IPS DF 6.9 (cell line): ENCODE measurements at regions not wholly inside any gene's neighbourhood (a gene's known extent, or its start where the extent isn't known, plus 50 kb on each side); places are given as distances from the start of the nearest gene placed in this dataset.

Experiments used
- DNase-seq: peaks from one replicate; pipeline ENCODE4 v3.0.0-alpha.2; 2013; ENCODE audit warnings: low read depth, low spot score
- H3K27ac ChIP-seq: one replicate; pipeline ENCODE4 v1.5.1; 2013; ENCODE audit warnings: low read length, control low read depth
- H3K27me3 ChIP-seq: 2 replicates; pipeline ENCODE4 v1.6.1; 2013; ENCODE audit warnings: mild to moderate bottlenecking, low read length; ENCODE audit not compliant: control insufficient read depth, insufficient read depth
- H3K36me3 ChIP-seq: 2 replicates; pipeline ENCODE4 v1.6.1; 2013; ENCODE audit warnings: low read length; ENCODE audit not compliant: control insufficient read depth, insufficient read depth
- H3K4me1 ChIP-seq: 2 replicates; pipeline ENCODE4 v1.6.1; 2013; ENCODE audit warnings: low read length; ENCODE audit not compliant: control insufficient read depth, insufficient read depth
- H3K4me3 ChIP-seq: 2 replicates; pipeline ENCODE4 v1.5.1; 2013; ENCODE audit warnings: mild to moderate bottlenecking, low read length
- H3K9me3 ChIP-seq: 2 replicates; pipeline ENCODE4 v1.6.1; 2013; ENCODE audit warnings: low read length, inconsistent platforms; ENCODE audit not compliant: control insufficient read depth, insufficient read depth
- WGBS: extraction: QIAGEN DNeasy Blood & Tissue Kit; methylation state at CpG from one replicate; pipeline ENCODE4 v1.1.7; 2013; ENCODE audit warnings: mixed read lengths, missing lambda C conversion rate; ENCODE audit not compliant: insufficient read length, insufficient coverage; 5-methylcytosine and 5-hydroxymethylcytosine counted together

GRCh38 chr17:428414-428813 lies 75.8 kb upstream of the RPH3AL start:
- Histone ChIP-seq H3K4me3 (no peak overlapping the region), H3K9me3 (no peaks in the 10 kb centered on the region), H3K4me1 (peaks cover 2% of the 10 kb centered on the region; the same call in 1 of the 2 replicates), H3K27me3 (no peaks in the 10 kb centered on the region), H3K27ac (no peak overlapping the region), H3K36me3 (no peaks in the 10 kb centered on the region)
- WGBS = no CpG with 5 or more reads among the region's 3 CpGs
- DNase-seq = no peak

GRCh38 chr17:427891-428290 lies 75.3 kb upstream of the RPH3AL start:
- no peaks in the 10 kb centered on the region for H3K9me3 ChIP-seq
- H3K27me3 ChIP-seq = no peaks in the 10 kb centered on the region
- H3K36me3 ChIP-seq = no peaks in the 10 kb centered on the region
- H3K4me1 ChIP-seq = peaks cover 2% of the 10 kb centered on the region; the same call in 1 of the 2 replicates
- no peak overlapping the region for H3K4me3 ChIP-seq
- peak overlapping the region; percentile 54 for H3K27ac ChIP-seq
- DNase-seq = no peak
- no CpG with 5 or more reads among the region's 3 CpGs for WGBS

- Histone ChIP-seq H3K27me3 (no peaks in the 10 kb centered on the region), H3K9me3 (no peaks in the 10 kb centered on the region), H3K36me3 (no peaks in the 10 kb centered on the region), H3K4me1 (peaks cover 2% of the 10 kb centered on the region; the same call in 1 of the 2 replicates), H3K27ac (peak overlapping the region; percentile 54), H3K4me3 (no peak overlapping the region)
- no CpG with 5 or more reads among the region's 6 CpGs for WGBS
- no peak for DNase-seq
Measured at GRCh38 chr17:427327-427726, 74.7 kb upstream of the RPH3AL start.

GRCh38 chr17:422196-422930 lies 69.8 kb upstream of the RPH3AL start:
- Histone ChIP-seq H3K4me3 (no peak overlapping the region), H3K27ac (no peak overlapping the region), H3K4me1 (no peaks in the 10 kb centered on the region), H3K36me3 (no peaks in the 10 kb centered on the region), H3K27me3 (no peaks in the 10 kb centered on the region; the same call in 1 of the 2 replicates), H3K9me3 (no peaks in the 10 kb centered on the region)
- DNase-seq = no peak
- no CpG with 5 or more reads among the region's 16 CpGs for WGBS

GRCh38 chr17:420479-421175 lies 68.0 kb upstream of the RPH3AL start:
- no CpG with 5 or more reads among the region's 15 CpGs for WGBS
- Histone ChIP-seq H3K4me3 (no peak overlapping the region), H3K4me1 (no peaks in the 10 kb centered on the region), H3K36me3 (no peaks in the 10 kb centered on the region), H3K9me3 (no peaks in the 10 kb centered on the region), H3K27me3 (no peaks in the 10 kb centered on the region; the same call in 1 of the 2 replicates), H3K27ac (no peak overlapping the region)
- DNase-seq = no peak

- no peak overlapping the region for H3K4me3 ChIP-seq
- H3K4me1 ChIP-seq = no peaks in the 10 kb centered on the region
- no CpG with 5 or more reads among the region's 13 CpGs for WGBS
Measured at GRCh38 chr17:419073-419735, 66.6 kb upstream of the RPH3AL start.

GRCh38 chr17:418421-418751 lies 65.8 kb upstream of the RPH3AL start:
- H3K9me3 ChIP-seq = no peaks in the 10 kb centered on the region
- no peak overlapping the region for H3K4me3 ChIP-seq
- no peaks in the 10 kb centered on the region; the same call in 1 of the 2 replicates for H3K27me3 ChIP-seq
- no peak overlapping the region for H3K27ac ChIP-seq
- no peaks in the 10 kb centered on the region for H3K36me3 ChIP-seq
- H3K4me1 ChIP-seq = no peaks in the 10 kb centered on the region
- DNase-seq = no peak
- no CpG with 5 or more reads among the region's 8 CpGs for WGBS

More at GRCh38 chr17:419073-419735, 66.6 kb upstream of the RPH3AL start:
- Histone ChIP-seq H3K27ac (no peak overlapping the region), H3K27me3 (no peaks in the 10 kb centered on the region; the same call in 1 of the 2 replicates), H3K9me3 (no peaks in the 10 kb centered on the region), H3K36me3 (no peaks in the 10 kb centered on the region)
- no peak for DNase-seq

- H3K9me3 ChIP-seq = no peaks in the 10 kb centered on the region
- H3K27ac ChIP-seq = no peak overlapping the region
- DNase-seq = no peak
- no peaks in the 10 kb centered on the region for H3K36me3 ChIP-seq
- no CpG with 5 or more reads among the region's 16 CpGs for WGBS
- H3K27me3 ChIP-seq = no peaks in the 10 kb centered on the region; the same call in 1 of the 2 replicates
- H3K4me3 ChIP-seq = no peak overlapping the region
- no peaks in the 10 kb centered on the region for H3K4me1 ChIP-seq
Measured at GRCh38 chr17:417691-418420, 65.2 kb upstream of the RPH3AL start.

GRCh38 chr17:416293-417206 lies 63.9 kb upstream of the RPH3AL start:
- DNase-seq = no peak
- H3K27me3 ChIP-seq = no peaks in the 10 kb centered on the region; the same call in 1 of the 2 replicates
- no peaks in the 10 kb centered on the region for H3K9me3 ChIP-seq
- no peak overlapping the region for H3K4me3 ChIP-seq
- H3K36me3 ChIP-seq = no peaks in the 10 kb centered on the region
- no peak overlapping the region for H3K27ac ChIP-seq
- no peaks in the 10 kb centered on the region for H3K4me1 ChIP-seq
- no CpG with 5 or more reads among the region's 23 CpGs for WGBS
